ENCODE measurements at regions not wholly inside any gene's neighbourhood (a gene's known extent, or its start where the extent isn't known, plus 50 kb on each side); places are given as distances from the start of the nearest gene placed in this dataset.

DNA sequence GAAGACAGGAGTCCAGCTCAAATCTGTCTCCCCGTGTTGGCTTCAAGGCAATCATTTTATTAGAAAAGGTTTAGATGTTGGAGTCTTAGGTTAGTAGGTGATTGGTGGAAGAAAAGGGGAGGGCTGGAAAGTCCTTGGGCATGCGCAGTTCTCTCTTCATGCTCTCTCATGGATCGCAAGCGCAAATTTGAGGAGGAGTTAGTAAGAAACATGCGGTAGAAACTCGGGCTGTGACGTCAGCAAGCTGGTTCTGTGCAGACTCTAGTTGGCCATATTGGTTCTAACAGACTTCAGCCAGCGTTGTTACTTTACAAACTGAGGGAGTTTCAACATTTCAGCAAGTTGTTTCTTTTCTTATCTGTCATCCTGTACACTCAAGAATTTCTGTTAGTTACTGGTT is 392.2 kb downstream of the CDK5RAP2 start:
- 71% methylated on average over 8 of the region's 8 CpGs for WGBS
- peaks cover 0 to 2% (median 0%) of the 10 kb centered on the region in 4 donors for H3K27me3 ChIP-seq (ENCODE audit: control insufficient read depth in 4 of 4, insufficient read depth in 4 of 4, low read length in 3 of 4)
- TF ChIP-seq GABPA (IDR thresholded peaks at IDR 0.05 in 1 of 2, conservative IDR thresholded peaks at IDR 0.05 in 1 of 2): no peak
- TF ChIP-seq, protein P1, sequence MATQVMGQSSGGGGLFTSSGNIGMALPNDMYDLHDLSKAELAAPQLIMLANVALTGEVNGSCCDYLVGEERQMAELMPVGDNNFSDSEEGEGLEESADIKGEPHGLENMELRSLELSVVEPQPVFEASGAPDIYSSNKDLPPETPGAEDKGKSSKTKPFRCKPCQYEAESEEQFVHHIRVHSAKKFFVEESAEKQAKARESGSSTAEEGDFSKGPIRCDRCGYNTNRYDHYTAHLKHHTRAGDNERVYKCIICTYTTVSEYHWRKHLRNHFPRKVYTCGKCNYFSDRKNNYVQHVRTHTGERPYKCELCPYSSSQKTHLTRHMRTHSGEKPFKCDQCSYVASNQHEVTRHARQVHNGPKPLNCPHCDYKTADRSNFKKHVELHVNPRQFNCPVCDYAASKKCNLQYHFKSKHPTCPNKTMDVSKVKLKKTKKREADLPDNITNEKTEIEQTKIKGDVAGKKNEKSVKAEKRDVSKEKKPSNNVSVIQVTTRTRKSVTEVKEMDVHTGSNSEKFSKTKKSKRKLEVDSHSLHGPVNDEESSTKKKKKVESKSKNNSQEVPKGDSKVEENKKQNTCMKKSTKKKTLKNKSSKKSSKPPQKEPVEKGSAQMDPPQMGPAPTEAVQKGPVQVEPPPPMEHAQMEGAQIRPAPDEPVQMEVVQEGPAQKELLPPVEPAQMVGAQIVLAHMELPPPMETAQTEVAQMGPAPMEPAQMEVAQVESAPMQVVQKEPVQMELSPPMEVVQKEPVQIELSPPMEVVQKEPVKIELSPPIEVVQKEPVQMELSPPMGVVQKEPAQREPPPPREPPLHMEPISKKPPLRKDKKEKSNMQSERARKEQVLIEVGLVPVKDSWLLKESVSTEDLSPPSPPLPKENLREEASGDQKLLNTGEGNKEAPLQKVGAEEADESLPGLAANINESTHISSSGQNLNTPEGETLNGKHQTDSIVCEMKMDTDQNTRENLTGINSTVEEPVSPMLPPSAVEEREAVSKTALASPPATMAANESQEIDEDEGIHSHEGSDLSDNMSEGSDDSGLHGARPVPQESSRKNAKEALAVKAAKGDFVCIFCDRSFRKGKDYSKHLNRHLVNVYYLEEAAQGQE (IDR thresholded peaks at IDR 0.05): no peak
- TF ChIP-seq, protein P2, sequence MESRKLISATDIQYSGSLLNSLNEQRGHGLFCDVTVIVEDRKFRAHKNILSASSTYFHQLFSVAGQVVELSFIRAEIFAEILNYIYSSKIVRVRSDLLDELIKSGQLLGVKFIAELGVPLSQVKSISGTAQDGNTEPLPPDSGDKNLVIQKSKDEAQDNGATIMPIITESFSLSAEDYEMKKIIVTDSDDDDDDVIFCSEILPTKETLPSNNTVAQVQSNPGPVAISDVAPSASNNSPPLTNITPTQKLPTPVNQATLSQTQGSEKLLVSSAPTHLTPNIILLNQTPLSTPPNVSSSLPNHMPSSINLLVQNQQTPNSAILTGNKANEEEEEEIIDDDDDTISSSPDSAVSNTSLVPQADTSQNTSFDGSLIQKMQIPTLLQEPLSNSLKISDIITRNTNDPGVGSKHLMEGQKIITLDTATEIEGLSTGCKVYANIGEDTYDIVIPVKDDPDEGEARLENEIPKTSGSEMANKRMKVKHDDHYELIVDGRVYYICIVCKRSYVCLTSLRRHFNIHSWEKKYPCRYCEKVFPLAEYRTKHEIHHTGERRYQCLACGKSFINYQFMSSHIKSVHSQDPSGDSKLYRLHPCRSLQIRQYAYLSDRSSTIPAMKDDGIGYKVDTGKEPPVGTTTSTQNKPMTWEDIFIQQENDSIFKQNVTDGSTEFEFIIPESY (IDR thresholded peaks at IDR 0.05): no peak
- TF ChIP-seq FOXA1 (IDR thresholded peaks at IDR 0.05): no peak
- TF ChIP-seq, protein P3, sequence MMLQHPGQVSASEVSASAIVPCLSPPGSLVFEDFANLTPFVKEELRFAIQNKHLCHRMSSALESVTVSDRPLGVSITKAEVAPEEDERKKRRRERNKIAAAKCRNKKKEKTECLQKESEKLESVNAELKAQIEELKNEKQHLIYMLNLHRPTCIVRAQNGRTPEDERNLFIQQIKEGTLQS (IDR thresholded peaks at IDR 0.05): no peak
- TF ChIP-seq, protein P4, sequence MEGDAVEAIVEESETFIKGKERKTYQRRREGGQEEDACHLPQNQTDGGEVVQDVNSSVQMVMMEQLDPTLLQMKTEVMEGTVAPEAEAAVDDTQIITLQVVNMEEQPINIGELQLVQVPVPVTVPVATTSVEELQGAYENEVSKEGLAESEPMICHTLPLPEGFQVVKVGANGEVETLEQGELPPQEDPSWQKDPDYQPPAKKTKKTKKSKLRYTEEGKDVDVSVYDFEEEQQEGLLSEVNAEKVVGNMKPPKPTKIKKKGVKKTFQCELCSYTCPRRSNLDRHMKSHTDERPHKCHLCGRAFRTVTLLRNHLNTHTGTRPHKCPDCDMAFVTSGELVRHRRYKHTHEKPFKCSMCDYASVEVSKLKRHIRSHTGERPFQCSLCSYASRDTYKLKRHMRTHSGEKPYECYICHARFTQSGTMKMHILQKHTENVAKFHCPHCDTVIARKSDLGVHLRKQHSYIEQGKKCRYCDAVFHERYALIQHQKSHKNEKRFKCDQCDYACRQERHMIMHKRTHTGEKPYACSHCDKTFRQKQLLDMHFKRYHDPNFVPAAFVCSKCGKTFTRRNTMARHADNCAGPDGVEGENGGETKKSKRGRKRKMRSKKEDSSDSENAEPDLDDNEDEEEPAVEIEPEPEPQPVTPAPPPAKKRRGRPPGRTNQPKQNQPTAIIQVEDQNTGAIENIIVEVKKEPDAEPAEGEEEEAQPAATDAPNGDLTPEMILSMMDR (IDR thresholded peaks at IDR 0.05; ENCODE audit: low read depth, low read length, missing input control): no peak
- no peak for TF ChIP-seq RAD21 (IDR thresholded peaks at IDR 0.05)
- no peak for TF ChIP-seq RXRA (IDR thresholded peaks at IDR 0.05)
- TF ChIP-seq SP1 (IDR thresholded peaks at IDR 0.05): no peak
- no peak for TF ChIP-seq HNF4A (conservative IDR thresholded peaks at IDR 0.05)
- no peak for TF ChIP-seq HNF4G (IDR thresholded peaks at IDR 0.05)
- TF ChIP-seq NR2F2 (IDR thresholded peaks at IDR 0.05): no peak
- no peak for TF ChIP-seq TAF1 (conservative IDR thresholded peaks at IDR 0.05)
- no peak for TF ChIP-seq JUND (IDR thresholded peaks at IDR 0.05)
- TF ChIP-seq YY1 (IDR thresholded peaks at IDR 0.05): no peak
- no peak for TF ChIP-seq FOXA2 (IDR thresholded peaks at IDR 0.05)

DNA sequence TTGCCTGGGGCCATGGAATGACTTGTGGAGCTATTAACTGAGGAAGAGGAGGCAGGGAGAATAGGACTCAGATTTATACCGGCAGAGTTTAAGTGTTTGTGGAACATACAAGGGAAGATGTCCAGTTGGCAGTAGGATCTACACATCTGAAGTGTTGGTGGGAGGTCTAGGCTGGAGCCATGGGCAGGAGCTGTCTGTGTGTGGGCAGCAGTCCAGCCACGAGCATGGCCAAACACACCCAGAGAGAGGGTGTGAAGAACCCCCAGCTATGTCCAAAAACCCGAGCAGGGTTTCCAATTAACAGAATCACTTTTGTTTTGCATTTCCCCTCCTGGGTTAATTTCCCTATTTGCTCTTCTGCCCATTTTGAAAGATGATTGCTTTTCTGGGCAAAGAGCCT is 393.7 kb downstream of the CDK5RAP2 start:
- H3K27ac ChIP-seq (ENCODE audit: low read depth in 1 of 2, low read length in 2 of 2): no peak overlapping the region
- H3K27me3 ChIP-seq (ENCODE audit: control insufficient read depth in 4 of 4, insufficient read depth in 4 of 4, low read length in 3 of 4): peaks cover 0 to 2% (median 0%) of the 10 kb centered on the region in 4 donors
- WGBS: 56% methylated on average over 3 of the region's 3 CpGs
- no peak for DNase-seq (ENCODE audit: low spot score)
- H3K9ac ChIP-seq (ENCODE audit: low read depth in 1 of 2, low read length in 2 of 2): no peak overlapping the region
- no peak overlapping the region for H3K4me3 ChIP-seq (ENCODE audit: low read depth in 1 of 3, low read length in 3 of 3)
- no peaks in the 10 kb centered on the region for H3K9me3 ChIP-seq (ENCODE audit: control insufficient read depth in 4 of 4, low read length in 3 of 4)
- H3K36me3 ChIP-seq (ENCODE audit: control insufficient read depth in 4 of 4, insufficient read depth in 3 of 4, low read depth in 1 of 4, low read length in 3 of 4): no peaks in the 10 kb centered on the region
- H3K4me1 ChIP-seq (ENCODE audit: control insufficient read depth in 4 of 4, insufficient read depth in 4 of 4, low read length in 3 of 4): no peaks in the 10 kb centered on the region
- TF ChIP-seq, protein P2 (IDR thresholded peaks at IDR 0.05): no peak
- no peak for TF ChIP-seq TAF1 (conservative IDR thresholded peaks at IDR 0.05)
- no peak for TF ChIP-seq JUND (IDR thresholded peaks at IDR 0.05)
- TF ChIP-seq, protein P4 (IDR thresholded peaks at IDR 0.05; ENCODE audit: low read depth, low read length, missing input control): no peak
- TF ChIP-seq SP1 (IDR thresholded peaks at IDR 0.05): no peak
- TF ChIP-seq, protein P5, sequence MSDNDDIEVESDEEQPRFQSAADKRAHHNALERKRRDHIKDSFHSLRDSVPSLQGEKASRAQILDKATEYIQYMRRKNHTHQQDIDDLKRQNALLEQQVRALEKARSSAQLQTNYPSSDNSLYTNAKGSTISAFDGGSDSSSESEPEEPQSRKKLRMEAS (IDR thresholded peaks at IDR 0.05): no peak
- TF ChIP-seq HNF4A (conservative IDR thresholded peaks at IDR 0.05): no peak
- TF ChIP-seq HNF4G (IDR thresholded peaks at IDR 0.05): no peak
- no peak for TF ChIP-seq FOXA2 (IDR thresholded peaks at IDR 0.05)
- TF ChIP-seq NR2F2 (IDR thresholded peaks at IDR 0.05): no peak
- no peak for TF ChIP-seq RAD21 (IDR thresholded peaks at IDR 0.05)
- TF ChIP-seq RXRA (IDR thresholded peaks at IDR 0.05): no peak
- TF ChIP-seq GABPA (IDR thresholded peaks at IDR 0.05 in 1 of 2, conservative IDR thresholded peaks at IDR 0.05 in 1 of 2): no peak
- TF ChIP-seq YY1 (IDR thresholded peaks at IDR 0.05): no peak
- TF ChIP-seq EGR1 (IDR thresholded peaks at IDR 0.05; ENCODE audit: low read depth in 2 of 2): no peak
- TF ChIP-seq FOXA1 (IDR thresholded peaks at IDR 0.05): no peak

More for the DNA sequence above, 392.2 kb downstream of the CDK5RAP2 start:
- Histone ChIP-seq H3K36me3 (ENCODE audit: control insufficient read depth in 4 of 4, insufficient read depth in 3 of 4, low read depth in 1 of 4, low read length in 3 of 4) (no peaks in the 10 kb centered on the region), H3K27ac (ENCODE audit: low read depth in 1 of 2, low read length in 2 of 2) (no peak overlapping the region), H3K4me1 (ENCODE audit: control insufficient read depth in 4 of 4, insufficient read depth in 4 of 4, low read length in 3 of 4) (no peaks in the 10 kb centered on the region), H3K9ac (ENCODE audit: low read depth in 1 of 2, low read length in 2 of 2) (no peak overlapping the region), H3K9me3 (ENCODE audit: control insufficient read depth in 4 of 4, low read length in 3 of 4) (no peaks in the 10 kb centered on the region), H3K4me3 (ENCODE audit: low read depth in 1 of 3, low read length in 3 of 3) (no peak overlapping the region)
- DNase-seq (ENCODE audit: low spot score): no peak

All from liver (tissue), 8 donors.